GM18508 (cell line): ENCODE measurements at regions not wholly inside any gene's neighbourhood (a gene's known extent, or its start where the extent isn't known, plus 50 kb on each side); places are given as distances from the start of the nearest gene placed in this dataset.

Experiments used
- ATAC-seq: cut with Tn5 transposase; IDR thresholded peaks from one replicate; pipeline ENCODE4 v1.9.1; 2021; ENCODE audit warnings: moderate number of reproducible peaks; ENCODE audit not compliant: insufficient read depth, unreplicated experiment

DNA sequence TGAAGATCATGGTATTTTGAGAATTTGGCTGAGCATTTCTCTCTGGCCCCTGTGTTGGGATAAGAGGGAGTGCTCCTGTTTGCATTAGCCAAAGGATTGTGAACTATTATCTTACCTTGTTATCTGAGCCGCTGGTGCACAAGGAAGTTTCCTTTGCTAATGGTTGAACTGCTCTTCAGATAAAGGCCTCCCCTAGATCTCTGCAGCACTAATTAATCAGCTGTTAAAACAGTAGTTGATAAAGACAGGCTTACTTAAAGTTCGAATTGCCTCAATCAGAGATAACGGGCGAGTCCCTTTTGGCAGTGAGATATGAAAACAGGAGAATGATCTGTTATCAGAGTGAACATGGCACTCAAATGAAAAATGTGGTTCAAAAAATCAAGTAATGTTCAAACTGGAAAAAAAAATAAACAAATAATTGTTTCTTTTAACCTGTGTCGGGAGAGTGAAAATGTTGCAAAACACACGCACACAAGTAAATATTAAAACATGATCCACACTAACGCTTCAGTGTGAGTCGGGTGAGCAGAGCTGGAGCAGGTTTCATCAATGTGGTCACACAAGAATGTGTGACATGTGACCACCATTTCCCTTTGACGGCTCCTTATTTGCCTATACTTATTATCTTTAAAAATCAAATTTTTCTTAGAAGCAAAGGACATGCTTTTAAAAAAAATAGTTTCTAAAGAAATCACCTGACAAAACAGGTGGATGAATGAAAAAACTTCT is 469.1 kb downstream of the SOX2 start:
- ATAC-seq, result no peak

DNA sequence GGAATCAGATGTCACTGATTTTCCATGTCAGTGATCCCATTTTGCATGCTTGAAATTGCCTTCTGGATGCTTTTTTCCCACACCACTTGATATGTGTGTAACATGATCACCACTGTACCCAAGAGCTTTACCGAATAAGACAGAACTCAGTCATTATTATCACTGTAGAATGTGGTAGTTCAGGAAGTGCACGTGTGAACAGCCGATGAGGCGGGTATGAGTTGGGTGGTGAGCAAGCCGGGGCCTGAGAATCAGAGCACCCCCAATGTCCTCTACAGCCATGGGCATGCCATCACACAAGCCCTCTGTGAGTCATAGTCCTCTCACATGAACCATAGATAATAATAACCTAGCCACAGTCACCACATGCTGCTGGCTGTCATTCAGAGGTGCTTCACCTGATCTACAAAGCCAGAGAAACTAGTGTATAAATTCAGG is 470.8 kb downstream of the SOX2 start:
- ATAC-seq, result no peak

GRCh38 chr3:182183716-182184430 is 472.1 kb downstream of the SOX2 start:
- no peak for ATAC-seq

DNA sequence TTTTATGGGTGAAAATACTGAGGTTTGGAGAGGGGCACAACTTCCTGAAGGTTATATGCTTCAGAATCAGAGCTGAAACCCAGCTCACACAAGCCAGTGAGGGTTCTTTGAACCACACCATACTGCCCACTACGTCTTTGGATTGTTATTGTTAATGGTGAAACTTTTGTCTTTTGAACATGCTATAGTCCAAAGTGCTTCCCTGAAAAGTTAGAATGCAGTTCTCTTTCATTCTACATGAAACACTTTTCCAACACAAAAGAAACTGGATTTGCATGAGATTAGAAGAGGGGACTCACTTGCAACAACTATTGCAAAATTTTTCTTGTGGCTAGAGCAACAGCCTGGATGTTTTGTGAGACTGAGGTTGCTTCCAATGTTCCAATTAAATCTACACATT is 473.6 kb downstream of the SOX2 start:
- no peak for ATAC-seq

DNA sequence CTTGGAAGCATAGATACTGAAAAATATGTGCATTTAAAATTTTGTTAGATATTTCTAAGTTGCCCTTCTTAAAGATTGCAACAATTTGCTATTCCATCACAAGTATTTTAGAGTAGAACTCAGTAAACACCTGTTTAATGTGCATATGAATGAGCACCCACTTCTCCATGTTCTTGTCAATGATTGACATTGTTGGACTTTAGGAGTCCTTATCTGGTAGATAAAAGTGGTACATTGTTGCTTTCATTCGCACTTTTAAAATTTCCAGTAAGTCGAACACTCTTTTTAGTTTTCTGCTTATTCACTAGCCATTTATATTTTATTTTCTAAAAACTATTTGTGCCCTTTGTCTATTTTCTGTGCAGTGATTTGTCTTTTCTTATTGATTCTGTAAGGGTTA is 478.3 kb downstream of the SOX2 start:
- ATAC-seq, result no peak

DNA sequence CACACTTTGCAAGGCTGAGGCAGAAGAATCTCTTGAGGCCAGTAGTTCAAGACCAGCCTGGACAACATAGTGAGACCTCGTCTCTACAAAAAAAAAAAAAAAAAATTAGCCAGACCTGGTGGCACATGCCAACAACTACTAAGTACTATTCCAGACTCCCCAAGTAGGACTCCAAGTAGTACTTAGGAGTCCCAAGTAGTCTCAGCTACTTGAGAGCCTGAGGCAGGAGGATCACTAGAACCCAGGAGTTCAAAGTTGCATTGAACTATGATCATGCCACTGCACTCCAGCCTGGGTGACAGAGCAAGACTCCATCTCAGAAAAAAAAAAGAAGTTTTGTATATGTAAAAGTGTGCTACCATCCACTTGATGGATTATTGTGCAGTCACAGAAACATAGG is 486.6 kb downstream of the SOX2 start:
- ATAC-seq, result no peak

GRCh38 chr3:182201456-182202168 is 489.9 kb downstream of the SOX2 start:
- no peak for ATAC-seq

GRCh38 chr3:182212479-182213076 is 500.9 kb downstream of the SOX2 start:
- ATAC-seq, result no peak

- ATAC-seq, result no peak
Observed at GRCh38 chr3:182214416-182214815, 502.7 kb downstream of the SOX2 start.

GRCh38 chr3:182215881-182216280 is 504.2 kb downstream of the SOX2 start:
- ATAC-seq, result no peak

GRCh38 chr3:182216311-182216970 is 504.7 kb downstream of the SOX2 start:
- ATAC-seq, result no peak

DNA sequence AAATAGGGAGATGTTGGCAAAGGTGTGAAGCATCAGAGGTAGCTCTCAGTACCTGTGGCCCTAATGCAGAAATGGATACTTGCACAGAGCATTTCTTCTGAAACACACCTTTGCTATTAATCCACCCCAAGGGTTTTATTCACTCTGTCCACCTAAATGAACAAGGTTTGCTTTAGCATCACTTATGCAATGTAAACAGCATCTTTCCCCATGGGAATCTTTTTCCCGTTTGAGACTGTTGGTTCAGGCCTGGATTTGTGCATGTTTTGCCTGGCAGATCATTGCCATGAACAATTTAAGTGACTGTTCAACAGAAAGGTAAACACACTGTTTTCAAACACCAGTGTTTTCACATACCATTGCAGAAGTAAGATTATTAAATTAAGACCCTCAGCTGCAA is 508.3 kb downstream of the SOX2 start:
- no peak for ATAC-seq

GRCh38 chr3:182220471-182220870 is 508.7 kb downstream of the SOX2 start:
- no peak for ATAC-seq

DNA sequence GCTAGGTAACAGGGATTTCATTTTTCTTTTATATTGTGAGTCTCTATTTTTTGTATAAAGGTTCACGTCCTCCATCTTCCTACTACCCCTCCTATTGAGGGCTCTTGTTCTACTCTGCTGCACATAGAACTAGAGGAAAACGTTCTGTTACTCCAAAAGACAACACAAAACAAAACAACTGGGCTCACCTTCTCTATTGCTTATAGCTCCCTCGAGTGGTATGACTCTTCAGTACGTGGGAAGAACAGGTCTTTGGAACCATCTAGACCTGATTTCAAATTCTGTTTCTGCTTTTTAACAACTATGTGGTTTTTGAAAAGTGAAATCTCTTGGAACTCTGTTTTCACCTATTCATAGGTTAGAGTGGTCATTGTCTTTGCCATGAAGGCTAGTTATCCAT is 515.3 kb downstream of the SOX2 start:
- no peak for ATAC-seq

- ATAC-seq, result no peak
Observed at GRCh38 chr3:182233405-182233804, 521.7 kb downstream of the SOX2 start.

GRCh38 chr3:182233957-182234356 is 522.2 kb downstream of the SOX2 start:
- ATAC-seq, result no peak

GRCh38 chr3:182234881-182235280 is 523.2 kb downstream of the SOX2 start:
- ATAC-seq, result no peak

- ATAC-seq, result no peak
Observed at GRCh38 chr3:182235504-182235903, 523.8 kb downstream of the SOX2 start.

DNA sequence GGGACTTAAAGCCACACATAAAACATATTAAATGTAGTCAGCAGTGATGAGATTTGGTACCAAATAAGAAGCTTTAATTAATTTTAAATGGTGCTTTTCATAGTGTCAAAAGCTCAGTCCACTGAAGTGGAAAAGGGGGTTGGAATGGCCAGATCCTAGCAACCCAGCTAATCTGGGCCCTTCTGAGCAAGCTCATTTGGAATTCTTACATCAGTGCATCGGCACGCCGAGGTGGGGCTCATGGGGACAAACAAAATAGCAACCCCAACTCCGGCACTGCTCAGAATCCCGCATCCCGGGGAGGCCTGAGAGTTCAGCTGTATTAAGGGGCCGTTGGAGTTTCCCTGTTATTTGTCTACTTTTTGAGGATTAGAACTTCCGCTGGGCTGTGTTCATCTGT is 526.4 kb downstream of the SOX2 start:
- ATAC-seq, result no peak

DNA sequence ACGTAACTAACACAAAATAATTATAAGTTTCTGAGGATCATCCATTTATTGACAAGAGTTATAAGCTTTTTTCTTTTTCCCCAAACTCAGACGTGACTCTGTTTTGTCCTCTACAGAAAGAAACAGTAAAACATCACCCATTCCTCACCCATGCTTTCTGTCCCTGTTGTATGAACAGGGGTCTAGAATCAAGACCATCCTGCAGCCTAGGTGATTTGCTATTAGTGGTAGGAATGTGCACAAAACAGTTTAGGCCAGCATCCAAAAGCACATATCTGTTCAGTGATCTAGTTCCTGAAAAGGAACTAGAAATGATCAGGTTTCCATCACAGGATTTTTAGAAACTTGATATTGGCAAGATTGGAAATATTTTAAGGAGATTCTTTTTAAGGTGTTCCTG is 527.6 kb downstream of the SOX2 start:
- ATAC-seq, result no peak
